Muscle layer of duodenum (tissue), 2 donors: ENCODE measurements at regions not wholly inside any gene's neighbourhood (a gene's known extent, or its start where the extent isn't known, plus 50 kb on each side); places are given as distances from the start of the nearest gene placed in this dataset.

ENCODE experiments used
- H3K27ac ChIP-seq: one replicate; pipeline ENCODE4 v1.7.0; 2013; ENCODE audit warnings: mild to moderate bottlenecking, low read length
- H3K27me3 ChIP-seq: one replicate; pipeline ENCODE4 v1.7.0; 2013; ENCODE audit warnings: low read depth, mild to moderate bottlenecking, control low read depth, low read length
- H3K36me3 ChIP-seq, 2 donors: one replicate each; pipeline ENCODE4 v1.7.0; 2013; ENCODE audit warnings: low read length in 2 of 2, control low read depth in 1 of 2, mild to moderate bottlenecking in 1 of 2; ENCODE audit not compliant: insufficient read depth in 2 of 2, control insufficient read depth in 1 of 2
- H3K4me1 ChIP-seq, 2 donors: one replicate each; pipeline ENCODE4 v1.7.0; 2013; ENCODE audit warnings: low read length in 2 of 2, mild to moderate bottlenecking in 2 of 2, control low read depth in 1 of 2, moderate library complexity in 1 of 2; ENCODE audit not compliant: insufficient read depth in 2 of 2, control insufficient read depth in 1 of 2
- H3K4me3 ChIP-seq, 2 donors: one replicate each; pipeline ENCODE4 v1.7.0; 2013; ENCODE audit warnings: low read length in 2 of 2, low read depth in 1 of 2, mild to moderate bottlenecking in 1 of 2
- H3K9me3 ChIP-seq, 2 donors: one replicate each; pipeline ENCODE4 v1.7.0; 2013; ENCODE audit warnings: low read length in 2 of 2, control low read depth in 1 of 2, mild to moderate bottlenecking in 1 of 2; ENCODE audit not compliant: control insufficient read depth in 1 of 2
- donor health status: healthy.

GRCh38 chr19:28933039-28933438 lies 279.9 kb downstream of the UQCRFS1 start:
- Histone ChIP-seq H3K36me3 (no peaks in the 10 kb centered on the region), H3K4me1 (no peaks in the 10 kb centered on the region), H3K27ac (no peak overlapping the region), H3K27me3 (no peaks in the 10 kb centered on the region), H3K4me3 (no peak overlapping the region), H3K9me3 (no peaks in the 10 kb centered on the region)

GRCh38 chr19:28932446-28932845 lies 280.5 kb downstream of the UQCRFS1 start:
- Histone ChIP-seq H3K27ac (no peak overlapping the region), H3K9me3 (no peaks in the 10 kb centered on the region), H3K4me1 (no peaks in the 10 kb centered on the region), H3K36me3 (no peaks in the 10 kb centered on the region), H3K27me3 (no peaks in the 10 kb centered on the region), H3K4me3 (no peak overlapping the region)

- H3K27ac ChIP-seq: no peak overlapping the region
- no peaks in the 10 kb centered on the region for H3K4me1 ChIP-seq
- H3K9me3 ChIP-seq: no peaks in the 10 kb centered on the region
- H3K27me3 ChIP-seq: no peaks in the 10 kb centered on the region
- H3K36me3 ChIP-seq: no peaks in the 10 kb centered on the region
- H3K4me3 ChIP-seq: no peak overlapping the region
Measured at GRCh38 chr19:28929006-28929405, 283.9 kb downstream of the UQCRFS1 start.

GRCh38 chr19:28927456-28927855 lies 285.5 kb downstream of the UQCRFS1 start:
- Histone ChIP-seq H3K9me3 (no peaks in the 10 kb centered on the region), H3K36me3 (no peaks in the 10 kb centered on the region), H3K27me3 (no peaks in the 10 kb centered on the region), H3K27ac (no peak overlapping the region), H3K4me1 (no peaks in the 10 kb centered on the region), H3K4me3 (no peak overlapping the region)

- H3K4me3 ChIP-seq: no peak overlapping the region
- no peaks in the 10 kb centered on the region for H3K27me3 ChIP-seq
- no peak overlapping the region for H3K27ac ChIP-seq
- H3K4me1 ChIP-seq: no peaks in the 10 kb centered on the region
- H3K36me3 ChIP-seq: no peaks in the 10 kb centered on the region
- H3K9me3 ChIP-seq: no peaks in the 10 kb centered on the region
Measured at GRCh38 chr19:28920269-28921066, 292.5 kb downstream of the UQCRFS1 start.

- no peaks in the 10 kb centered on the region for H3K36me3 ChIP-seq
- no peaks in the 10 kb centered on the region for H3K27me3 ChIP-seq
- H3K4me3 ChIP-seq: no peak overlapping the region
- H3K9me3 ChIP-seq: no peaks in the 10 kb centered on the region
- no peak overlapping the region for H3K27ac ChIP-seq
- H3K4me1 ChIP-seq: no peaks in the 10 kb centered on the region
Measured at GRCh38 chr19:28917621-28918020, 295.3 kb downstream of the UQCRFS1 start.

- no peaks in the 10 kb centered on the region for H3K4me1 ChIP-seq
Measured at GRCh38 chr19:28915737-28916460, 297.1 kb downstream of the UQCRFS1 start.

GRCh38 chr19:28915202-28915601 lies 297.7 kb downstream of the UQCRFS1 start:
- Histone ChIP-seq H3K36me3 (no peaks in the 10 kb centered on the region), H3K4me1 (no peaks in the 10 kb centered on the region), H3K4me3 (no peak overlapping the region), H3K27ac (no peak overlapping the region), H3K27me3 (no peaks in the 10 kb centered on the region), H3K9me3 (no peaks in the 10 kb centered on the region)

More at GRCh38 chr19:28915737-28916460, 297.1 kb downstream of the UQCRFS1 start:
- Histone ChIP-seq H3K27me3 (no peaks in the 10 kb centered on the region), H3K4me3 (no peak overlapping the region), H3K36me3 (no peaks in the 10 kb centered on the region), H3K9me3 (no peaks in the 10 kb centered on the region), H3K27ac (no peak overlapping the region)

GRCh38 chr19:28914173-28914572 lies 298.8 kb downstream of the UQCRFS1 start:
- Histone ChIP-seq H3K27me3 (no peaks in the 10 kb centered on the region), H3K27ac (no peak overlapping the region), H3K4me3 (no peak overlapping the region), H3K4me1 (no peaks in the 10 kb centered on the region), H3K9me3 (no peaks in the 10 kb centered on the region), H3K36me3 (no peaks in the 10 kb centered on the region)

- Histone ChIP-seq H3K36me3 (no peaks in the 10 kb centered on the region), H3K27ac (no peak overlapping the region), H3K27me3 (no peaks in the 10 kb centered on the region), H3K4me1 (no peaks in the 10 kb centered on the region), H3K9me3 (no peaks in the 10 kb centered on the region), H3K4me3 (no peak overlapping the region)
Measured at GRCh38 chr19:28913626-28914025, 299.3 kb downstream of the UQCRFS1 start.

GRCh38 chr19:28908941-28909340 lies 304.0 kb downstream of the UQCRFS1 start:
- no peaks in the 10 kb centered on the region for H3K4me1 ChIP-seq
- H3K4me3 ChIP-seq: no peak overlapping the region
- H3K27ac ChIP-seq: no peak overlapping the region
- no peaks in the 10 kb centered on the region for H3K36me3 ChIP-seq
- H3K27me3 ChIP-seq: no peaks in the 10 kb centered on the region
- H3K9me3 ChIP-seq: no peaks in the 10 kb centered on the region
